ENCODE measurements at regions not wholly inside any gene's neighbourhood (a gene's known extent, or its start where the extent isn't known, plus 50 kb on each side); places are given as distances from the start of the nearest gene placed in this dataset.

GRCh38 chr10:59968705-59969104, 62.3 kb upstream of the CCDC6 start:
- Histone ChIP-seq H3K27ac (ENCODE audit: low read depth in 1 of 2, low read length in 2 of 2) (no peak overlapping the region), H3K4me3 (ENCODE audit: low read depth in 1 of 3, low read length in 3 of 3) (no peak overlapping the region), H3K9ac (ENCODE audit: low read depth in 1 of 2, low read length in 2 of 2) (no peak overlapping the region), H3K4me1 (ENCODE audit: control insufficient read depth in 4 of 4, insufficient read depth in 4 of 4, low read length in 3 of 4) (no peaks in the 10 kb centered on the region), H3K9me3 (ENCODE audit: control insufficient read depth in 4 of 4, low read length in 3 of 4) (no peaks in the 10 kb centered on the region), H3K27me3 (ENCODE audit: control insufficient read depth in 4 of 4, insufficient read depth in 4 of 4, low read length in 3 of 4) (no peaks in the 10 kb centered on the region), H3K36me3 (ENCODE audit: control insufficient read depth in 4 of 4, insufficient read depth in 3 of 4, low read depth in 1 of 4, low read length in 3 of 4) (no peaks in the 10 kb centered on the region)
- TF ChIP-seq EGR1 (IDR thresholded peaks at IDR 0.05; ENCODE audit: low read depth in 2 of 2): no peak
- TF ChIP-seq MAX (IDR thresholded peaks at IDR 0.05): no peak
- no peak for TF ChIP-seq CTCF (IDR thresholded peaks at IDR 0.05; ENCODE audit: low read depth, low read length, missing input control)
- TF ChIP-seq RXRA (IDR thresholded peaks at IDR 0.05): no peak
- no peak for TF ChIP-seq ZBTB33 (IDR thresholded peaks at IDR 0.05)
- no peak for TF ChIP-seq NR2F2 (IDR thresholded peaks at IDR 0.05)
- no peak for TF ChIP-seq HNF4A (conservative IDR thresholded peaks at IDR 0.05)
- TF ChIP-seq ATF3 (IDR thresholded peaks at IDR 0.05): no peak
- TF ChIP-seq REST (IDR thresholded peaks at IDR 0.05): no peak
- no peak for TF ChIP-seq YY1 (IDR thresholded peaks at IDR 0.05)
- 82% methylated on average over 2 of the region's 2 CpGs for WGBS
- DNase-seq (ENCODE audit: low spot score): no peak

GRCh38 chr10:59967079-59967478, 60.7 kb upstream of the CCDC6 start:
- TF ChIP-seq RAD21 (IDR thresholded peaks at IDR 0.05) (no peak), JUND (IDR thresholded peaks at IDR 0.05) (no peak), CTCF (IDR thresholded peaks at IDR 0.05; ENCODE audit: low read depth, low read length, missing input control) (no peak), FOXA1 (IDR thresholded peaks at IDR 0.05) (no peak), YY1 (IDR thresholded peaks at IDR 0.05) (no peak), ZBTB33 (IDR thresholded peaks at IDR 0.05) (no peak), NR2F2 (IDR thresholded peaks at IDR 0.05) (no peak), GABPA (IDR thresholded peaks at IDR 0.05 in 1 of 2, conservative IDR thresholded peaks at IDR 0.05 in 1 of 2) (no peak), ATF3 (IDR thresholded peaks at IDR 0.05) (no peak)
- no peak overlapping the region for H3K27ac ChIP-seq (ENCODE audit: low read depth in 1 of 2, low read length in 2 of 2)
- no peak overlapping the region for H3K4me3 ChIP-seq (ENCODE audit: low read depth in 1 of 3, low read length in 3 of 3)
- no peaks in the 10 kb centered on the region for H3K9me3 ChIP-seq (ENCODE audit: control insufficient read depth in 4 of 4, low read length in 3 of 4)
- no peaks in the 10 kb centered on the region for H3K27me3 ChIP-seq (ENCODE audit: control insufficient read depth in 4 of 4, insufficient read depth in 4 of 4, low read length in 3 of 4)
- DNase-seq (ENCODE audit: low spot score): no peak
- no peak overlapping the region for H3K9ac ChIP-seq (ENCODE audit: low read depth in 1 of 2, low read length in 2 of 2)
- 90% methylated on average over 2 of the region's 2 CpGs for WGBS
- H3K36me3 ChIP-seq (ENCODE audit: control insufficient read depth in 4 of 4, insufficient read depth in 3 of 4, low read depth in 1 of 4, low read length in 3 of 4): no peaks in the 10 kb centered on the region
- no peaks in the 10 kb centered on the region for H3K4me1 ChIP-seq (ENCODE audit: control insufficient read depth in 4 of 4, insufficient read depth in 4 of 4, low read length in 3 of 4)
